22Rv1 (cell line): ENCODE measurements at regions not wholly inside any gene's neighbourhood (a gene's known extent, or its start where the extent isn't known, plus 50 kb on each side); places are given as distances from the start of the nearest gene placed in this dataset.

Experiments
- CTCF ChIP-seq: fragments of 450-650 bp; IDR thresholded peaks from 2 replicates; pipeline ENCODE4 v1.5.1; 2017; ENCODE audit warnings: mild to moderate bottlenecking
- ZFX ChIP-seq: fragments of 450-650 bp; IDR thresholded peaks from 2 replicates; pipeline ENCODE4 v1.6.1; 2017; ENCODE audit warnings: antibody characterized with exemption, borderline replicate concordance

GRCh38 chr7:33719059-33719581 is 186.2 kb upstream of the BMPER start:
- no peak for TF ChIP-seq CTCF
- no peak for TF ChIP-seq ZFX
